ENCODE measurements at regions not wholly inside any gene's neighbourhood (a gene's known extent, or its start where the extent isn't known, plus 50 kb on each side); places are given as distances from the start of the nearest gene placed in this dataset.
"Not testable (repeated sequence)": the region's sequence is repeated elsewhere in the genome, so short reads cannot be mapped to it uniquely, and the experiment has no call there.

GRCh38 chr9:65566018-65566417 is 109.7 kb upstream of the ZNG1E start:
- DNase-seq: not testable (repeated sequence)

- DNase-seq: not testable (repeated sequence)
Observed at GRCh38 chr9:65519018-65519417, 156.7 kb upstream of the ZNG1E start.

GRCh38 chr9:65514465-65514864 is 161.3 kb upstream of the ZNG1E start:
- not testable (repeated sequence) for DNase-seq

- not testable (repeated sequence) for DNase-seq
Observed at GRCh38 chr9:65507897-65508296, 167.8 kb upstream of the ZNG1E start.

GRCh38 chr9:65504686-65505085 is 171.0 kb upstream of the ZNG1E start:
- DNase-seq: not testable (repeated sequence)

- not testable (repeated sequence) for DNase-seq
Observed at GRCh38 chr9:65503696-65504095, 172.0 kb upstream of the ZNG1E start.

- not testable (repeated sequence) for DNase-seq
Observed at GRCh38 chr9:65482890-65483289, 192.8 kb upstream of the ZNG1E start.

DNA sequence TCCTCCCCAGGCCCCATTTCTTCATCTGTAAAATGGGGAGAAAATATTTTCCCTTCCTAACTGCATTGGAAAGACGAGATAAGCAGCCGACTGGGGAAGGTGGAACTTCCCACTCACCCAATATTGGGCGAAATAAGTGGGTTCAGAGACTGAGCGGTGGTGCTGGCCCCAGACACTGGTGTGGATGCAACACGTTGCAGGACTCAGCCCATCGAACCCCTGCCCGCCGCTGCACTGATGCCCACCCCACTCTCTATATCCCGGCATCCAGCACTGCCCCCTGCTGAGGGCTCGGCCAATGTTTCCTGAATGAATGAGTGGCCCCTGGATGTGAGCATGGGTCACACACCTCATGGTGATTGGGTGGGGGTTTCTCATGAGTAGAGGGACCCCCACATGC is 194.4 kb upstream of the ZNG1E start:
- DNase-seq: not testable (repeated sequence)

DNA sequence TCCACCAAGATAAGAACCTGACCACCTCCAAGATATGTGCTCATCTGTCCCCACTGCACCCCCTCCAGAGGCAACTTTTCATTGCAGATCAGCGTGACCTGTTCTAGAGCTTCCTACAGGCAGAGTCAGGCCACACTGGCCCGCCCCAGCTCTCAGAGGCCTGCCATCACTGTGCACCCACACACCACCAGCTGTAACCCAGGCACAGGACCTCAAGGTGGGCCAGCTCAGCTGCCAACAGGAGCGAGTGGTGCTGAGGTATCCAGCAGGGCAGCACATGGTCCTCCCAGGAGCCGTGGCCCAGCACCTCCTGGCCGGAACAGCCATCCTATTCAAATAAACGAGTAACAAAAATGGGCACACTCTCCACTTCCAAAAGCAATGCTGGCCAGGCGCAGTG is 189.9 kb upstream of the FOXD4L5 start:
- DNase-seq: not testable (repeated sequence)

DNA sequence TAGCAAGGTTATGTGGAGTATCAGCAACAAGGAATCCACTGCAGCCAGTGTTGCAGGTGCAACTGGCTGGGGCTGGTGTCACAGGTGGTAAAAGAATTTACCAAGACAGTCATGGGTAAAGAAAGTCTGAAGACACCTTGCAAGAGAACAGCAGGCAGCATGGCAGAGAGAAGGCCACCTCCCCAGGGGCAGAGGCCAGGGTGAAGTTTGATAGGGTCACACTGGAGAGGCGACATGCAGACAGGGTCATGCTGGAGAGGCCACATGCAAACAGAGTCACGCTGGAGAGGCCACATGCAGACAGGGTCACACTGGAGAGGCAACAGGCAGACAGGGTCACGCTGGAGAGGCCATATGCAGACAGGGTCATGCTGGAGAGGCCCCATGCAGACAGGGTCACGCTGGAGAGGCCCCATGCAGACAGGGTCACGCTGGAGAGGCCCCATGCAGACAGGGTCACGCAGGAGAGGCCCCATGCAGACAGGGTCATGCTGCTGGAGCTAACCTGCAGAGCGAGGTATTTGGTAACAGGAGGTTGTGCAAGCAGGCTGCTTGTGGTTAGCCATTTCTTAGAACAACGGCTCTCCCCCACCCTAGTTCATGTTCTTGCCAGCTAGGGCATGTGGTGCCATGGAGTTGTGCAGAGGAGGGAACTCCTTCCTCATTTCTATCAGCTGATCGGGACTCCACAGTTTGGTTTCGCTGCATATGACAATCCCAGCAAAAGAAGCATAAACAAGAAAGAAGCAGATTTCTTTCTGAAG is 188.2 kb upstream of the FOXD4L5 start:
- not testable (repeated sequence) for DNase-seq

DNA sequence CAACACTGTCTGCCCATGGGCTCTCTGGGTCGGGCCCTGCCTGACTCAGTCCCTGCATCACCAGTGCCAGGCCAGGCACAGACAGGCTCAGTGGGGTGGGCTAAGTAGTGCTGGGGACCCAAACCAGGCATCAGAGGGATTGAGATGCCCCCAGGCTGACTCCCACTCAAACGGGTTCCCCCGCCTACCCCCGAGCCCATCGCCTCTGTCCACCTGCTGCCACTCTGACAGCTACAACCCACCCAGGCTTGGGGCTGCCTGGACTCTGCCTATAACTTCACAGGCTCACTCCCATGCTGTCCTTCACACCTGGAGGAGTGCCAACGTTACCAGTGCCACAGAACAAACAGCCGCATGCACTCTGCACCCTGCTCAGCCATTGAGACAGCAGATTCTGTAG is 186.1 kb upstream of the FOXD4L5 start:
- not testable (repeated sequence) for DNase-seq

DNA sequence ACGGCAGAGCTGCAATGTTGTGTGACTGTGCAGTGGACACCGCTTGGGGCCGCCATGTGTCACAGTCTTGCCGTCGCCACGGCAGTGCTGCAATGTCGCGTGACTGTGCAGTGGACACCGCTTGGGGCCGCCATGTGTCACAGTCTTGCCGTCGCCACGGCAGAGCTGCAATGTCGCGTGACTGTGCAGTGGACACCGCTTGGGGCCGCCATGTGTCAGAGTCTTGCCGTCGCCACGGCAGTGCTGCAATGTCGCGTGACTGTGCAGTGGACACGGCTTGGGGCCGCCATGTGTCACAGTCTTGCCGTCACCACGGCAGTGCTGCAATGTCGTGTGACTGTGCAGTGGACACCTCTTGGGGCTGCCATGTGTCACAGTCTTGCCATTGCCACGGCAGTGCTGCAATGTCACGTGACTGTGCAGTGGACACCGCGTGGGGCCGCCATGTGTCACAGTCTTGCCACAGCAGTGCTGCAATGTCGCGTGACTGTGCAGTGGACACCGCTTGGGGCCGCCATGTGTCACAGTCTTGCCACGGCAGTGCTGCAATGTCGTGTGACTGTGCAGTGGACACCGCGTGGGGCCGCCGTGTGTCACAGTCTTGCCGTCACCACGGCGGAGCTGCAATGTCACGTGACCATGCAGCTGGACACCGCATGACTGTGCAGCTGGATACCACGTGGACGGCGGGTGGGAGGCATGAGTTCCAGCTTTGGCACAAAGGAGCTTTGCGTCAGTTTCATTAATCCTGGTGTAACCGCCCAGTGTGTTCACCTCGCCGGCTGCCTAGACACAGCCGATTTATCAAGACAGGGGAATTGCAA is 182.1 kb upstream of the FOXD4L5 start:
- DNase-seq: not testable (repeated sequence)

DNA sequence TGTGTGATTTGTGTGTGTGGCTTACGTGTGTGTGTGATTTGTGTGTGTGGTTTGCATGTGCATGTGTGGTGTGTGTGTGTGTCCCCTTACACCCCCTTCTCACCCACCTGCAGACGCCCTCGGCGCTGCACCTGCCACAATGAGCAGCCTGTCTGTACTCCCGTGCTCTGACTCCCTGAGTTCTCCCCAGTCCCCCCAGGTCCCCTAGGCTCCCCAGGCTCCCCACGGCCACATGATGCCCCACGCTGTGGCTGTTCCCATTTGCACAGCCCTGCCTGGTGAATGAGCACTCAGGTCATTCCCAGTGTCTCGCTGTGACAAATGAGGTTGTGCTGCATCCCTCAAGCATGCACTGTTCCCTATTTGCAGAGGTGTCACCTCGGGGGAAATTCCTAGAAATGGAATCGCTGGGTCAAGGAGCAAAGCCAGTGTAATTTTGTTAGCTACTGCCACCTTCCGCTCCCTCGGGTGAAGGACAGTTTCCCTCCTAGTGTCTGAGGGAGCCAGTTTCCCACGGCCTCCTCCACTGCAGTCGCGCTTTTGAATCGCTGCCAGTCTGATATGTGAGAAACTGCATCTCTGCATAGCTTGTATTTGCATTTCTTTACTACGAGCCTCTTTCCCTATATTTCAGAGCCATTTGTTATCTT is 180.4 kb upstream of the FOXD4L5 start:
- DNase-seq: not testable (repeated sequence)

DNA sequence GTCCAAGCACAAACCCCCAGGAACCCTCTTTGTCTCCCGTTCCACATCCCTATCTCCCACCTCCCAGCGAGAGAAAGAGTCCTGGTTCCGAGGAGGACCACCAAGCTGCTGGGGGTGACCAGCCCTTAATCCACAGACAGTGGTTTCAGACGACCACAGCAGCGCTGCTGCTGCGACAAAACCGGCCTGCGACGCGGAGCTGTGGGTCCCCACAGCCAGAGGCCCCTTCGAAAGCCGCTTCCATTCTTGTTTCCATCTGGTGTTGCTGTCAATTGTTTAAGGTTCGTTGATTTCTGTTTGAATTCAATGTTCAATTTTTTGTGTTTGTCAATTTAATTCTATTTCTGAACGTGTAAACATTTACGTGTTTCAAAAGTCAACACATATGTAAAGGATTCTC is 177.5 kb upstream of the FOXD4L5 start:
- not testable (repeated sequence) for DNase-seq

DNA sequence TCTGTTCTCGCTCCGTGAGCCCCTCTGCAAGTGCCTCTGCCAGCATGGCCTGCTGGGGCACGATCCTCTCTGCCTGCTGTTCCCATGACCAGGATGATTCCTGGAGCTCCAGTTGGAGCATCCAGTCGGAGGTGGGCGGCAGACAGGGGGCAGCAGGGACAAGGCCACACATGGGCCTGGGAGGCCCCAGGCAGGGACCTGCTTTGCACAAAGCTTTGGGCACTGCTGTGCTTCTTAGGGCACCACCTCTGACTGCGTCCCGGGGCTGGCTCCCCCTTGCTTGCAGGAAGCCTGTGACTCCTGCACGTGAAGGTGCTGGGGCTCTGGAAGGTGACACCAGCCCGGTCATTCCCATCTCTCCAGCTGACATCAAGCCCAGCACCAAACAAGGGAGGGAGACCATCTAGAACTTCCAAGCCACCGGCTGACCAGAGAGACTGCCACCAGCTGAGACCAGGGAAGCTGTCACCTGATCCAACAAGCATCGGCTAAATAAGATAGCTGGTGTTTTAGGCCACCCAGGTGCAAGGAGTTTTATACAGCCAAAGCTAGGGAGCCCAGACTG is 174.8 kb upstream of the FOXD4L5 start:
- TF ChIP-seq GATA1 (IDR thresholded peaks at IDR 0.05; ENCODE audit: low read depth, low read length): no peak
- TF ChIP-seq POLR2A (IDR thresholded peaks at IDR 0.05; ENCODE audit: low read length): no peak
- no peak for DNase-seq

DNA sequence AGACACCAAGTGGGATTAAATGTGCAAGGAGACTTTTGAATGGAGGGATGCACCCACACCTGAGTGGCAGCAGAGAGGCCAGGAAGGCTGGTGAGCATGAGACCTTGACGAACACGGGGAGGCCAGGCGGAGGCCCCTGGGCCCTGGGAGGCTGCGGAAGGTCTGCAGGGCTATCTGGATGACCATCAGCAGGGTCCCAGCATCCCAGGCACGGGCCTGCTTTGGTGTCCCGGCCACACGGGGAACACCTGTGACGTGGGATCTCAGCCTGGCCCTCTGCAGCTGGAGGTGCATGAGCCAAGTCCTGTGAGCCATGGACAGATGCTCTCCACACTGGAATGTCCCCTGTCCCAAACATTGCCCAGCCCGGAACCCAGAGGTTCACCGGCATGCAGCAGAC is 174.0 kb upstream of the FOXD4L5 start:
- DNase-seq: no peak
- no peak for TF ChIP-seq POLR2A (IDR thresholded peaks at IDR 0.05; ENCODE audit: low read length)
- TF ChIP-seq GATA1 (IDR thresholded peaks at IDR 0.05; ENCODE audit: low read depth, low read length): no peak
